Neuronal stem cell (in vitro differentiated cells): ENCODE measurements at regions not wholly inside any gene's neighbourhood (a gene's known extent, or its start where the extent isn't known, plus 50 kb on each side); places are given as distances from the start of the nearest gene placed in this dataset.

Experiments
- DNase-seq: peaks from one replicate; pipeline ENCODE4 v3.0.0-alpha.2; 2013; ENCODE audit warnings: low spot score
- H2AFZ ChIP-seq: one replicate; pipeline ENCODE4 v1.6.1; 2013; ENCODE audit warnings: mild to moderate bottlenecking, low read length, inconsistent platforms
- H2AK5ac ChIP-seq: 2 replicates; pipeline ENCODE4 v1.6.1; 2013; ENCODE audit warnings: low read depth, mild to moderate bottlenecking, inconsistent platforms, low read length, moderate library complexity, mixed read lengths
- H2BK120ac ChIP-seq: 2 replicates; pipeline ENCODE4 v1.6.1; 2013; ENCODE audit warnings: low read depth, mild to moderate bottlenecking, inconsistent platforms, low read length, moderate library complexity, mixed read lengths
- H2BK12ac ChIP-seq: one replicate; pipeline ENCODE4 v1.6.1; 2013; ENCODE audit warnings: low read length, inconsistent platforms
- H2BK15ac ChIP-seq: 2 replicates; pipeline ENCODE4 v1.6.1; 2013; ENCODE audit warnings: mild to moderate bottlenecking, low read length, inconsistent platforms, mixed read lengths
- H2BK5ac ChIP-seq: one replicate; pipeline ENCODE4 v1.6.1; 2013; ENCODE audit warnings: inconsistent platforms, mild to moderate bottlenecking, low read length, moderate library complexity
- H3K14ac ChIP-seq: one replicate; pipeline ENCODE4 v1.6.1; 2013; ENCODE audit warnings: low read length, inconsistent platforms
- H3K18ac ChIP-seq: 2 replicates; pipeline ENCODE4 v1.6.1; 2013; ENCODE audit warnings: low read length, inconsistent platforms
- H3K23ac ChIP-seq: 2 replicates; pipeline ENCODE4 v1.6.1; 2013; ENCODE audit warnings: low read depth, mild to moderate bottlenecking, mixed read lengths, low read length, inconsistent platforms; ENCODE audit not compliant: poor library complexity
- H3K27ac ChIP-seq: replicated peaks from 3 replicates; pipeline ENCODE4 v1.5.1; 2013; ENCODE audit warnings: low read length, inconsistent platforms
- H3K27me3 ChIP-seq, 3 experiments: 2 replicates each; pipeline ENCODE4 v1.6.1; 2013; ENCODE audit warnings: low read length in 3 of 3, mild to moderate bottlenecking in 2 of 3, inconsistent platforms in 1 of 3, low read depth in 1 of 3, mixed read lengths in 1 of 3, moderate library complexity in 1 of 3; ENCODE audit not compliant: control insufficient read depth in 3 of 3, insufficient read depth in 3 of 3
- H3K36me3 ChIP-seq, 2 donors: replicated peaks in 1 of 2; 2 replicates each; pipeline ENCODE4 v1.6.1; 2013; ENCODE audit warnings: low read length in 2 of 2; ENCODE audit not compliant: control insufficient read depth in 2 of 2, insufficient read depth in 2 of 2
- H3K4ac ChIP-seq: 2 replicates; pipeline ENCODE4 v1.6.1; 2013; ENCODE audit warnings: inconsistent platforms, mild to moderate bottlenecking, low read length, moderate library complexity
- H3K4me1 ChIP-seq, 2 donors: 1 replicate in 1 of 2; 2 replicates in 1 of 2; pipeline ENCODE4 v1.6.1; 2013; ENCODE audit warnings: low read length in 2 of 2, low read depth in 1 of 2; ENCODE audit not compliant: control insufficient read depth in 2 of 2, insufficient read depth in 1 of 2
- H3K4me2 ChIP-seq: one replicate; pipeline ENCODE4 v1.6.1; 2013; ENCODE audit warnings: mild to moderate bottlenecking, low read length, inconsistent platforms; ENCODE audit not compliant: insufficient read depth, poor library complexity, severe bottlenecking
- H3K4me3 ChIP-seq, 2 donors: 2 replicates each; pipeline ENCODE4 v1.5.1; 2013; ENCODE audit warnings: low read length in 2 of 2, mild to moderate bottlenecking in 2 of 2, inconsistent platforms in 1 of 2, moderate library complexity in 1 of 2
- H3K79me1 ChIP-seq: one replicate; pipeline ENCODE4 v1.6.1; 2013; ENCODE audit warnings: low read depth, mild to moderate bottlenecking, inconsistent platforms, low read length, moderate library complexity
- H3K9ac ChIP-seq: one replicate; pipeline ENCODE4 v1.6.1; 2013; ENCODE audit warnings: mild to moderate bottlenecking, low read depth, low read length, inconsistent platforms; ENCODE audit not compliant: poor library complexity
- H3K9me3 ChIP-seq, 2 donors: replicated peaks in 1 of 2; 2 replicates each; pipeline versions ENCODE3 to v1.6.1; 2013; ENCODE audit warnings: low read length in 2 of 2, mild to moderate bottlenecking in 2 of 2, inconsistent platforms in 1 of 2, low read depth in 1 of 2, mixed read lengths in 1 of 2, moderate library complexity in 1 of 2; ENCODE audit not compliant: control insufficient read depth in 2 of 2, insufficient read depth in 1 of 2
- H4K8ac ChIP-seq: one replicate; pipeline ENCODE4 v1.6.1; 2013; ENCODE audit warnings: low read depth, mild to moderate bottlenecking, inconsistent platforms, low read length, moderate library complexity
- H4K91ac ChIP-seq: one replicate; pipeline ENCODE4 v1.6.1; 2013; ENCODE audit warnings: low read length, low read depth, mild to moderate bottlenecking, inconsistent platforms; ENCODE audit not compliant: poor library complexity
- WGBS, 2 donors: extraction: QIAGEN DNeasy Blood & Tissue Kit; methylation state at CpG; one replicate each; pipeline ENCODE4 v1.1.7; 2013; ENCODE audit warnings: missing lambda C conversion rate in 2 of 2, mixed read lengths in 1 of 2; ENCODE audit not compliant: insufficient read length in 2 of 2, insufficient replicate concordance in 1 of 2; ENCODE audit errors: extremely low coverage in 2 of 2; 5-methylcytosine and 5-hydroxymethylcytosine counted together

GRCh38 chr10:81081887-81082620 lies 544.4 kb downstream of the SH2D4B start:
- no peak overlapping the region for H3K18ac ChIP-seq
- no peak overlapping the region for H2BK120ac ChIP-seq
- peak overlapping the region; percentile 14 for H4K91ac ChIP-seq
- H2BK12ac ChIP-seq = no peak overlapping the region
- H3K14ac ChIP-seq = no peak overlapping the region
- no peaks in the 10 kb centered on the region for H3K36me3 ChIP-seq
- no peak overlapping the region for H2AK5ac ChIP-seq
- WGBS, 2 donors = no CpG with 5 or more reads among the region's 3 CpGs
- no peak overlapping the region for H3K4ac ChIP-seq
- H2BK15ac ChIP-seq = no peak overlapping the region
- H3K9ac ChIP-seq = no peak overlapping the region
- no peak overlapping the region for H3K4me2 ChIP-seq
- no peak overlapping the region for H4K8ac ChIP-seq
- no peak overlapping the region for H3K23ac ChIP-seq
- H3K79me1 ChIP-seq = no peaks in the 10 kb centered on the region
- H3K27ac ChIP-seq = no peak overlapping the region
- no peak for DNase-seq
- H2AFZ ChIP-seq = no peak overlapping the region
- no peak overlapping the region for H3K4me3 ChIP-seq
- H3K9me3 ChIP-seq = no peaks in the 10 kb centered on the region
- H2BK5ac ChIP-seq = no peak overlapping the region
- H3K27me3 ChIP-seq = no peaks in the 10 kb centered on the region
- no peaks in the 10 kb centered on the region for H3K4me1 ChIP-seq

GRCh38 chr10:81082621-81083376 lies 545.1 kb downstream of the SH2D4B start:
- Histone ChIP-seq H3K23ac (peak overlapping the region; percentile 55), H2BK120ac (no peak overlapping the region), H2BK12ac (no peak overlapping the region), H2BK5ac (peak overlapping the region; percentile 24), H4K8ac (peak overlapping the region; percentile 19), H3K9ac (no peak overlapping the region), H3K18ac (no peak overlapping the region), H3K4me3 (no peak overlapping the region), H3K4ac (no peak overlapping the region), H3K14ac (no peak overlapping the region), H3K79me1 (no peaks in the 10 kb centered on the region), H3K9me3 (no peaks in the 10 kb centered on the region), H2AFZ (no peak overlapping the region), H3K36me3 (no peaks in the 10 kb centered on the region), H3K27me3 (no peaks in the 10 kb centered on the region), H3K27ac (no peak overlapping the region), H3K4me1 (no peaks in the 10 kb centered on the region), H4K91ac (peak overlapping the region; percentile 14), H2AK5ac (no peak overlapping the region), H2BK15ac (no peak overlapping the region), H3K4me2 (no peak overlapping the region)
- DNase-seq = no peak
- no CpG with 5 or more reads among the region's 5 CpGs for WGBS, 2 donors

GRCh38 chr10:81093056-81093455 lies 555.4 kb downstream of the SH2D4B start:
- H2BK5ac ChIP-seq = no peak overlapping the region

GRCh38 chr10:81095238-81095637 lies 557.5 kb downstream of the SH2D4B start:
- Histone ChIP-seq H3K23ac (no peak overlapping the region), H3K79me1 (no peaks in the 10 kb centered on the region), H3K4me1 (no peaks in the 10 kb centered on the region), H3K9me3 (no peaks in the 10 kb centered on the region), H3K9ac (no peak overlapping the region), H2BK15ac (no peak overlapping the region), H3K18ac (no peak overlapping the region), H3K27ac (no peak overlapping the region), H3K27me3 (peaks cover 0 to 2% (median 0%) of the 10 kb centered on the region in 3 experiments), H3K14ac (no peak overlapping the region), H2BK12ac (no peak overlapping the region), H3K36me3 (no peaks in the 10 kb centered on the region), H2BK5ac (no peak overlapping the region), H4K91ac (no peak overlapping the region), H4K8ac (no peak overlapping the region), H3K4me3 (no peak overlapping the region), H3K4me2 (no peak overlapping the region), H2AK5ac (no peak overlapping the region), H2BK120ac (no peak overlapping the region), H3K4ac (no peak overlapping the region), H2AFZ (no peak overlapping the region)
- no peak for DNase-seq
- no CpG with 5 or more reads among the region's 2 CpGs for WGBS, 2 donors

More at GRCh38 chr10:81093056-81093455, 555.4 kb downstream of the SH2D4B start:
- Histone ChIP-seq H2AK5ac (no peak overlapping the region), H4K8ac (no peak overlapping the region), H3K27me3 (peaks cover 0 to 2% (median 0%) of the 10 kb centered on the region in 3 experiments), H3K9ac (no peak overlapping the region), H3K4me3 (no peak overlapping the region), H3K79me1 (no peaks in the 10 kb centered on the region), H2AFZ (no peak overlapping the region), H3K27ac (no peak overlapping the region), H3K23ac (no peak overlapping the region), H3K4me1 (no peaks in the 10 kb centered on the region), H3K9me3 (no peaks in the 10 kb centered on the region), H3K4ac (no peak overlapping the region), H4K91ac (no peak overlapping the region), H3K36me3 (no peaks in the 10 kb centered on the region), H2BK15ac (no peak overlapping the region), H3K14ac (no peak overlapping the region), H3K18ac (no peak overlapping the region), H2BK12ac (no peak overlapping the region), H3K4me2 (no peak overlapping the region), H2BK120ac (no peak overlapping the region)
- no peak for DNase-seq
- no CpG with 5 or more reads among the region's 6 CpGs for WGBS, 2 donors
